ENCODE measurements at regions not wholly inside any gene's neighbourhood (a gene's known extent, or its start where the extent isn't known, plus 50 kb on each side); places are given as distances from the start of the nearest gene placed in this dataset.

GRCh38 chr7:79782256-79782655 lies 328.8 kb upstream of the MAGI2 start:
- H3K4me1 ChIP-seq (ENCODE audit: low read length), result no peaks in the 10 kb centered on the region
- H3K27me3 ChIP-seq (replicated peaks; ENCODE audit: insufficient read depth, low read length), result no peaks in the 10 kb centered on the region
- H3K9me3 ChIP-seq (replicated peaks; ENCODE audit: insufficient read depth, low read length), result no peaks in the 10 kb centered on the region
- no peak overlapping the region for H3K9ac ChIP-seq (ENCODE audit: low read length)
- no peak for DNase-seq
- no peaks in the 10 kb centered on the region for H4K20me1 ChIP-seq (ENCODE audit: insufficient read depth, low read length)
- no peaks in the 10 kb centered on the region for H3K9me2 ChIP-seq (replicated peaks; ENCODE audit: insufficient read depth, low read length)
- no peak overlapping the region for H2AFZ ChIP-seq (ENCODE audit: low read length)
- H3K4me2 ChIP-seq (ENCODE audit: low read depth, low read length), result no peak overlapping the region
- no peak overlapping the region for H3K27ac ChIP-seq (ENCODE audit: low read length)
- no peak for TF ChIP-seq CTCF (IDR thresholded peaks at IDR 0.05; ENCODE audit: low read length)
- TF ChIP-seq EZH2 (optimal IDR thresholded peaks at IDR 0.05; ENCODE audit: low read depth, low read length), result no peak
- no peak for TF ChIP-seq EZH2phosphoT487 (IDR thresholded peaks at IDR 0.05; ENCODE audit: low read length)
- no peak overlapping the region for H3K4me3 ChIP-seq (ENCODE audit: low read length)
- no peaks in the 10 kb centered on the region for H3K79me2 ChIP-seq (ENCODE audit: low read length)
- H3F3A ChIP-seq (ENCODE audit: insufficient read depth, low read length), result no peaks in the 10 kb centered on the region
- no peaks in the 10 kb centered on the region for H3K36me3 ChIP-seq (replicated peaks; ENCODE audit: insufficient read depth, low read length)

- TF ChIP-seq CTCF (IDR thresholded peaks at IDR 0.05; ENCODE audit: low read length) (no peak), EZH2phosphoT487 (IDR thresholded peaks at IDR 0.05; ENCODE audit: low read length) (no peak), EZH2 (optimal IDR thresholded peaks at IDR 0.05; ENCODE audit: low read depth, low read length) (no peak)
- Histone ChIP-seq H3K9me3 (replicated peaks; ENCODE audit: insufficient read depth, low read length) (no peaks in the 10 kb centered on the region), H2AFZ (ENCODE audit: low read length) (no peak overlapping the region), H3K27me3 (replicated peaks; ENCODE audit: insufficient read depth, low read length) (no peaks in the 10 kb centered on the region), H4K20me1 (ENCODE audit: insufficient read depth, low read length) (no peaks in the 10 kb centered on the region), H3K4me1 (ENCODE audit: low read length) (no peaks in the 10 kb centered on the region), H3K4me3 (ENCODE audit: low read length) (no peak overlapping the region), H3K36me3 (replicated peaks; ENCODE audit: insufficient read depth, low read length) (no peaks in the 10 kb centered on the region), H3F3A (ENCODE audit: insufficient read depth, low read length) (no peaks in the 10 kb centered on the region), H3K9ac (ENCODE audit: low read length) (no peak overlapping the region), H3K4me2 (ENCODE audit: low read depth, low read length) (no peak overlapping the region), H3K27ac (ENCODE audit: low read length) (no peak overlapping the region), H3K79me2 (ENCODE audit: low read length) (no peaks in the 10 kb centered on the region), H3K9me2 (replicated peaks; ENCODE audit: insufficient read depth, low read length) (no peaks in the 10 kb centered on the region)
- DNase-seq, result no peak
These were observed 328.2 kb upstream of the MAGI2 start for GRCh38 chr7:79781716-79782115.

GRCh38 chr7:79778786-79779770 lies 325.6 kb upstream of the MAGI2 start:
- Histone ChIP-seq H3K79me2 (ENCODE audit: low read length) (no peaks in the 10 kb centered on the region), H3K4me1 (ENCODE audit: low read length) (no peaks in the 10 kb centered on the region), H3K9me2 (replicated peaks; ENCODE audit: insufficient read depth, low read length) (no peaks in the 10 kb centered on the region), H3K27ac (ENCODE audit: low read length) (no peak overlapping the region), H3K36me3 (replicated peaks; ENCODE audit: insufficient read depth, low read length) (no peaks in the 10 kb centered on the region), H4K20me1 (ENCODE audit: insufficient read depth, low read length) (no peaks in the 10 kb centered on the region), H3K9me3 (replicated peaks; ENCODE audit: insufficient read depth, low read length) (no peaks in the 10 kb centered on the region), H3F3A (ENCODE audit: insufficient read depth, low read length) (no peaks in the 10 kb centered on the region), H3K27me3 (replicated peaks; ENCODE audit: insufficient read depth, low read length) (no peaks in the 10 kb centered on the region), H2AFZ (ENCODE audit: low read length) (no peak overlapping the region), H3K9ac (ENCODE audit: low read length) (no peak overlapping the region), H3K4me3 (ENCODE audit: low read length) (no peak overlapping the region), H3K4me2 (ENCODE audit: low read depth, low read length) (no peak overlapping the region)
- no peak for TF ChIP-seq CTCF (IDR thresholded peaks at IDR 0.05; ENCODE audit: low read length)
- no peak for TF ChIP-seq EZH2 (optimal IDR thresholded peaks at IDR 0.05; ENCODE audit: low read depth, low read length)
- no peak for TF ChIP-seq EZH2phosphoT487 (IDR thresholded peaks at IDR 0.05; ENCODE audit: low read length)
- no peak for DNase-seq
